ENCODE measurements at regions not wholly inside any gene's neighbourhood (a gene's known extent, or its start where the extent isn't known, plus 50 kb on each side); places are given as distances from the start of the nearest gene placed in this dataset.

DNA sequence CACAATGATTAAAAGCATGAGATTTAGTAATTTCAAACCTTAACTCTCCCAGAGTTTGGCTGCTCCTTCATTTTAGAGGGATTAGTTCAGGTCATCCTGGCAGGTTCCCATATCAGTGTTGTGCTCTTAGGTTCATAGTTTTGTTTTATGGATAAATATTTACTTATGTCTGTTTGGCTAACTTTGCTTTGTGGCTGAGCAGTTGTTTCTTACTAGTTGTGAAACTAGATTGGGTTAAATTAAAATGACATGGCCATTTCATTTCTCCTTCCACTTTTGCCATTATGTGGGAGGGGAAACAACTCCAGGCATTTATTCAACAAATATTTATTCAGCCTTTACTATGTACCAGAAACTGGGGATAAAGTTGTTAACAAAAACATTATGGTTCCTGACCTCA, 158.8 kb downstream of the TMTC3 start:
- no peak for TF ChIP-seq POLR2A (IDR thresholded peaks at IDR 0.05)
- TF ChIP-seq, protein P1, sequence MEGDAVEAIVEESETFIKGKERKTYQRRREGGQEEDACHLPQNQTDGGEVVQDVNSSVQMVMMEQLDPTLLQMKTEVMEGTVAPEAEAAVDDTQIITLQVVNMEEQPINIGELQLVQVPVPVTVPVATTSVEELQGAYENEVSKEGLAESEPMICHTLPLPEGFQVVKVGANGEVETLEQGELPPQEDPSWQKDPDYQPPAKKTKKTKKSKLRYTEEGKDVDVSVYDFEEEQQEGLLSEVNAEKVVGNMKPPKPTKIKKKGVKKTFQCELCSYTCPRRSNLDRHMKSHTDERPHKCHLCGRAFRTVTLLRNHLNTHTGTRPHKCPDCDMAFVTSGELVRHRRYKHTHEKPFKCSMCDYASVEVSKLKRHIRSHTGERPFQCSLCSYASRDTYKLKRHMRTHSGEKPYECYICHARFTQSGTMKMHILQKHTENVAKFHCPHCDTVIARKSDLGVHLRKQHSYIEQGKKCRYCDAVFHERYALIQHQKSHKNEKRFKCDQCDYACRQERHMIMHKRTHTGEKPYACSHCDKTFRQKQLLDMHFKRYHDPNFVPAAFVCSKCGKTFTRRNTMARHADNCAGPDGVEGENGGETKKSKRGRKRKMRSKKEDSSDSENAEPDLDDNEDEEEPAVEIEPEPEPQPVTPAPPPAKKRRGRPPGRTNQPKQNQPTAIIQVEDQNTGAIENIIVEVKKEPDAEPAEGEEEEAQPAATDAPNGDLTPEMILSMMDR (IDR thresholded peaks at IDR 0.05), result no peak
